Activated CD4-positive, alpha-beta memory T cell treated with anti-CD3 and anti-CD28 coated beads, Interleukin-2, amount 10 ng/mL, durations not matched to agents 7 days and 5 days (primary cell): ENCODE measurements at regions not wholly inside any gene's neighbourhood (a gene's known extent, or its start where the extent isn't known, plus 50 kb on each side); places are given as distances from the start of the nearest gene placed in this dataset.

Source experiments
- CTCF ChIA-PET: fragments of 350-600 bp; sonication (Branson Sonifier 250); formaldehyde crosslinking; loops from one replicate; lab custom pipeline; 2021; ENCODE audit warnings: antibody characterized with exemption, inconsistent platforms; lab: Charles Lee
- POLR2A ChIA-PET: fragments of 350-600 bp; sonication (Branson Sonifier 250); formaldehyde crosslinking; loops from one replicate; lab custom pipeline; 2021; ENCODE audit warnings: antibody characterized with exemption; lab: Charles Lee
- DNase-seq: peaks from one replicate; pipeline ENCODE4 v3.0.0-alpha.2; 2020
- H3K27ac Mint-ChIP-seq: one replicate; pipeline ENCODE4 v1.8.0; 2021; ENCODE audit warnings: mild to moderate bottlenecking, mixed read lengths
- H3K27me3 Mint-ChIP-seq: one replicate; pipeline ENCODE4 v1.8.0; 2021; ENCODE audit warnings: mixed read lengths
- H3K36me3 Mint-ChIP-seq: one replicate; pipeline ENCODE4 v1.8.0; 2021; ENCODE audit warnings: low read depth, mixed read lengths
- H3K4me1 Mint-ChIP-seq: one replicate; pipeline ENCODE4 v1.8.0; 2021; ENCODE audit warnings: mixed read lengths
- H3K4me3 Mint-ChIP-seq: one replicate; pipeline ENCODE4 v1.8.0; 2021; ENCODE audit warnings: mild to moderate bottlenecking, mixed read lengths
- H3K9me3 Mint-ChIP-seq: one replicate; pipeline ENCODE4 v1.8.0; 2021; ENCODE audit warnings: mixed read lengths

- Mint-ChIP-seq H3K27me3 (peaks cover 7% of the 10 kb centered on the region), H3K4me1 (no peaks in the 10 kb centered on the region), H3K4me3 (no peak overlapping the region), H3K9me3 (no peaks in the 10 kb centered on the region), H3K36me3 (no peaks in the 10 kb centered on the region), H3K27ac (no peak overlapping the region)
- ChIA-PET POLR2A (no interaction called here), CTCF (no interaction called here)
- no peak for DNase-seq
Measured at GRCh38 chr13:102466610-102467190, 64.9 kb upstream of the FGF14 start.

- ChIA-PET POLR2A (no interaction called here), CTCF (no interaction called here)
- no peaks in the 10 kb centered on the region for H3K9me3 Mint-ChIP-seq
- peaks cover 7% of the 10 kb centered on the region for H3K27me3 Mint-ChIP-seq
- peaks cover under 1% of the 10 kb centered on the region for H3K4me1 Mint-ChIP-seq
- H3K4me3 Mint-ChIP-seq, result no peak overlapping the region
- no peak for DNase-seq
- H3K27ac Mint-ChIP-seq, result no peak overlapping the region
- H3K36me3 Mint-ChIP-seq, result no peaks in the 10 kb centered on the region
Measured at GRCh38 chr13:102462570-102462969, 60.7 kb upstream of the FGF14 start.

GRCh38 chr13:102461302-102461701 lies 59.5 kb upstream of the FGF14 start:
- H3K4me3 Mint-ChIP-seq, result no peak overlapping the region
- H3K4me1 Mint-ChIP-seq, result peaks cover 3% of the 10 kb centered on the region
- no peak for DNase-seq
- ChIA-PET CTCF (no interaction called here), POLR2A (no interaction called here)
- H3K27me3 Mint-ChIP-seq, result peaks cover 4% of the 10 kb centered on the region
- H3K36me3 Mint-ChIP-seq, result no peaks in the 10 kb centered on the region
- no peak overlapping the region for H3K27ac Mint-ChIP-seq
- no peaks in the 10 kb centered on the region for H3K9me3 Mint-ChIP-seq

GRCh38 chr13:102460806-102461205 lies 59.0 kb upstream of the FGF14 start:
- POLR2A ChIA-PET, result no interaction called here
- Mint-ChIP-seq H3K4me1 (peaks cover 3% of the 10 kb centered on the region), H3K9me3 (no peaks in the 10 kb centered on the region), H3K27ac (no peak overlapping the region), H3K27me3 (peaks cover 2% of the 10 kb centered on the region), H3K36me3 (no peaks in the 10 kb centered on the region), H3K4me3 (no peak overlapping the region)
- no peak for DNase-seq
- CTCF ChIA-PET, result no interaction called here

GRCh38 chr13:102452836-102453235 lies 51.0 kb upstream of the FGF14 start:
- no peaks in the 10 kb centered on the region for H3K36me3 Mint-ChIP-seq
- peaks cover 3% of the 10 kb centered on the region for H3K4me1 Mint-ChIP-seq
- DNase-seq, result no peak
- no peaks in the 10 kb centered on the region for H3K9me3 Mint-ChIP-seq
- no peak overlapping the region for H3K27ac Mint-ChIP-seq
- H3K27me3 Mint-ChIP-seq, result peaks cover 7% of the 10 kb centered on the region
- ChIA-PET CTCF (no interaction called here), POLR2A (no interaction called here)
- no peak overlapping the region for H3K4me3 Mint-ChIP-seq
